Brain microvascular endothelial cell (primary cell): ENCODE measurements at regions not wholly inside any gene's neighbourhood (a gene's known extent, or its start where the extent isn't known, plus 50 kb on each side); places are given as distances from the start of the nearest gene placed in this dataset.
A peak's percentile ranks its signal among the peaks of the same experiment; 100 is the strongest.

Source experiments
- DNase-seq: peaks from one replicate; pipeline ENCODE4 v3.0.0-alpha.2; 2020
- H3K27ac ChIP-seq: fragments of 250-450 bp; sonication (Bioruptor Pico); 2 replicates; pipeline ENCODE4 v1.5.1; 2020; ENCODE audit warnings: mild to moderate bottlenecking, moderate library complexity
- H3K27me3 ChIP-seq: fragments of 250-450 bp; sonication (Bioruptor Pico); replicated peaks from 2 replicates; pipeline ENCODE4 v1.5.1; 2020; ENCODE audit warnings: mild to moderate bottlenecking
- H3K36me3 ChIP-seq: fragments of 250-450 bp; sonication (Bioruptor Pico); replicated peaks from 2 replicates; pipeline ENCODE4 v1.5.1; 2020; ENCODE audit warnings: mild to moderate bottlenecking
- H3K4me3 ChIP-seq: 2 replicates; pipeline ENCODE4 v1.5.1; 2011; ENCODE audit warnings: low read depth, mild to moderate bottlenecking, control low read depth, low read length, moderate library complexity
- CTCF ChIP-seq: IDR thresholded peaks from 2 replicates; pipeline ENCODE4 v1.5.1; 2011; ENCODE audit warnings: low read depth, mild to moderate bottlenecking, moderate library complexity, low read length, control low read depth, inconsistent platforms; ENCODE audit errors: missing control alignments
- in situ Hi-C: cut with HindIII; loops from 2 replicates; pipeline ENCODE4 v1.10.0; 2017; ENCODE audit warnings: low sequenced_read_pairs, low pct_ligation_motif_present

- no peak overlapping the region for H3K27ac ChIP-seq
- DNase-seq = no peak
- H3K27me3 ChIP-seq = no peaks in the 10 kb centered on the region
- no peak for TF ChIP-seq CTCF
- in situ Hi-C loops = no loop called here
- H3K4me3 ChIP-seq = no peak overlapping the region
- H3K36me3 ChIP-seq = no peaks in the 10 kb centered on the region
Observed at GRCh38 chr13:74438901-74439300, 304.7 kb upstream of the KLF12 start.

- no peak for DNase-seq
- no peak for TF ChIP-seq CTCF
- Histone ChIP-seq H3K4me3 (no peak overlapping the region), H3K27ac (no peak overlapping the region), H3K27me3 (no peaks in the 10 kb centered on the region), H3K36me3 (no peaks in the 10 kb centered on the region)
- in situ Hi-C loops = no loop called here
Observed at GRCh38 chr13:74434782-74435181, 300.6 kb upstream of the KLF12 start.

- Histone ChIP-seq H3K4me3 (no peak overlapping the region), H3K27me3 (no peaks in the 10 kb centered on the region), H3K27ac (no peak overlapping the region), H3K36me3 (no peaks in the 10 kb centered on the region)
- no peak for TF ChIP-seq CTCF
- in situ Hi-C loops = no loop called here
- DNase-seq = no peak
Observed at GRCh38 chr13:74424455-74424854, 290.3 kb upstream of the KLF12 start.

- DNase-seq = peak; percentile 21
- in situ Hi-C loops = no loop called here
- H3K27me3 ChIP-seq = no peaks in the 10 kb centered on the region
- no peaks in the 10 kb centered on the region for H3K36me3 ChIP-seq
- no peak overlapping the region for H3K4me3 ChIP-seq
- TF ChIP-seq CTCF = no peak
- H3K27ac ChIP-seq = no peak overlapping the region
Observed at GRCh38 chr13:74423434-74423833, 289.2 kb upstream of the KLF12 start.

GRCh38 chr13:74414458-74414857 lies 280.3 kb upstream of the KLF12 start:
- Histone ChIP-seq H3K27ac (no peak overlapping the region), H3K36me3 (no peaks in the 10 kb centered on the region), H3K27me3 (no peaks in the 10 kb centered on the region), H3K4me3 (no peak overlapping the region)
- no peak for TF ChIP-seq CTCF
- in situ Hi-C loops = no loop called here
- no peak for DNase-seq

- in situ Hi-C loops = no loop called here
- no peak for DNase-seq
- TF ChIP-seq CTCF = no peak
Observed at GRCh38 chr13:74413482-74413881, 279.3 kb upstream of the KLF12 start.

More at GRCh38 chr13:74413482-74413881, 279.3 kb upstream of the KLF12 start:
- H3K4me3 ChIP-seq = no peak overlapping the region
- no peaks in the 10 kb centered on the region for H3K27me3 ChIP-seq
- H3K27ac ChIP-seq = no peak overlapping the region
- H3K36me3 ChIP-seq = no peaks in the 10 kb centered on the region
